ENCODE measurements at regions not wholly inside any gene's neighbourhood (a gene's known extent, or its start where the extent isn't known, plus 50 kb on each side); places are given as distances from the start of the nearest gene placed in this dataset.
A peak's percentile ranks its signal among the peaks of the same experiment; 100 is the strongest.

DNA sequence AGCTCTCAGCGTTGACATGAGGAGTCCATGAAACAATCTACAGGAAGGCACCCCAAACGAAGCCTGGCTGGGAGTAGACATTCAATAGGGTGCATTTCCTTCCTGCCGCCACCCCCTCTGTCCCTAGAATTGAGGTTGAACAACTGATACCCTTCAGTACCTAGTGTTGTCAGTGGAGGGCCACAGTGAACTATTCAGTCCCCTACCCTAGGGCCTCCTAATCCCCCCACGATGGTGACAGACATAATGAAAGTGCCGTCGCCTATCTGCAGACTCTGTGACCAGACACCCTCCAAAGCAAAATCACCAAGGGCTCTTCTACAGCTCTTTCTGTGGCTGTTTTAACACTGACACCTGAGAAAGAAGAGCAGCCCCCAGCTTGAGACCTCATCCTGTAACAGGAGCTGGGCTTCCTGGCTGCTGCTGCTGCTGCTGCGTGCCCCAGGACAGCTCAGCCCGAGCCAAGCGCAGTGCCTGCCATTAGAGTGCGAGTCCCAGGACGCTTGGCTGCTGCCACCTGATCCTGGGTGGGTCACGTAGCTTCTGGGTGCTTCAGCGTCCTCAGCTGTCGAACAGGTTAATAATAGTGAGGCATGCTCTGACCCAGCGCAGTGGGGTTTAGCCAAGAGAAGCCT, 183.0 kb downstream of the ZBTB18 start:
- peak; percentile 84 for DNase-seq
- no peak overlapping the region for H3K4me3 ChIP-seq (ENCODE audit: insufficient read depth, low read depth, low read length)
- peaks cover 4% of the 10 kb centered on the region for H3K27me3 ChIP-seq (ENCODE audit: control insufficient read depth, insufficient read depth, low read length)
- no peaks in the 10 kb centered on the region for H3K36me3 ChIP-seq (replicated peaks; ENCODE audit: control insufficient read depth, insufficient read depth, low read length)

DNA sequence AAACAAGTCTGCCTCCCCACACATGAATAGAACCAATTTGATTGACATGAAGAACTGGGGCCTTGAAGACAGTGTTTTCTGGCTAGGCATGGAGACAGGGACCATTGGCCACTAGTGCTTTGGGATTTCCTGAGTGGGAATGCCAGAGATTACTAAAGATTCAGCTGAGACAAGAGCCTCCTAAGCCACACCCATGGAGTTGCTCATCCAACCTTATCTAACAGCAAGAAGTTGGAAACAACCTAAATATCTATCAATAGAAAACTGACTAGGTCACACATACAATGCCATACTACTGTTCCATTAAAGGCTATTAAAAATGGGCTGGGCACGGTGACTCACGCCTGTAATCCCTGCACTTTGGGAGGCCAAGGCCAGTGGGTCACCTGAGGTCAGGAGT, 184.1 kb downstream of the ZBTB18 start:
- Histone ChIP-seq H3K36me3 (replicated peaks; ENCODE audit: control insufficient read depth, insufficient read depth, low read length) (no peaks in the 10 kb centered on the region), H3K27me3 (ENCODE audit: control insufficient read depth, insufficient read depth, low read length) (peaks cover 4% of the 10 kb centered on the region), H3K4me3 (ENCODE audit: insufficient read depth, low read depth, low read length) (no peak overlapping the region)
- no peak for DNase-seq

GRCh38 chr1:244236101-244236500, 185.0 kb downstream of the ZBTB18 start:
- H3K4me3 ChIP-seq (ENCODE audit: insufficient read depth, low read depth, low read length): no peak overlapping the region
- DNase-seq: no peak
- H3K36me3 ChIP-seq (replicated peaks; ENCODE audit: control insufficient read depth, insufficient read depth, low read length): no peaks in the 10 kb centered on the region
- peaks cover 4% of the 10 kb centered on the region for H3K27me3 ChIP-seq (ENCODE audit: control insufficient read depth, insufficient read depth, low read length)

DNA sequence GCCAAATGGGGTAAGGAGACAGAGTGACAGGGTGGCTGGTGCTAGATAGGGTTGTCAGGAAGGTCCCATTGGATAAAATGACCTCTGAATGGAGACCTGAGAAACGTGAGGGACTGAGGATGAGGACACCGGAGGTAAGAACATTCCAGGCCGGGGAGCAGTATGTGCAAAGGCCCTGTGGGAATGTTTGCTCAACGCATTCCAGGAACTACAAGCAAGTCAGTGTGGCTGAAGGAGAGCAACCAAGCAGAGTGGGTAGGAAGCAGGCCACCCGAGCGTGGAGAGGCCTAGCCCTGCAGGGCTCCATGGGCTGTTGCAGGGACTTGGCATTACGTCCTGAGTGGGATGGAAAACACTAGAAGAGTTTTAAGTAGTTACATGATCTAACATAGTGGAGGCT, 185.6 kb downstream of the ZBTB18 start:
- no peaks in the 10 kb centered on the region for H3K36me3 ChIP-seq (replicated peaks; ENCODE audit: control insufficient read depth, insufficient read depth, low read length)
- no peak for DNase-seq
- peaks cover 4% of the 10 kb centered on the region; the same call in 1 of the 2 replicates for H3K27me3 ChIP-seq (ENCODE audit: control insufficient read depth, insufficient read depth, low read length)
- H3K4me3 ChIP-seq (ENCODE audit: insufficient read depth, low read depth, low read length): no peak overlapping the region

DNA sequence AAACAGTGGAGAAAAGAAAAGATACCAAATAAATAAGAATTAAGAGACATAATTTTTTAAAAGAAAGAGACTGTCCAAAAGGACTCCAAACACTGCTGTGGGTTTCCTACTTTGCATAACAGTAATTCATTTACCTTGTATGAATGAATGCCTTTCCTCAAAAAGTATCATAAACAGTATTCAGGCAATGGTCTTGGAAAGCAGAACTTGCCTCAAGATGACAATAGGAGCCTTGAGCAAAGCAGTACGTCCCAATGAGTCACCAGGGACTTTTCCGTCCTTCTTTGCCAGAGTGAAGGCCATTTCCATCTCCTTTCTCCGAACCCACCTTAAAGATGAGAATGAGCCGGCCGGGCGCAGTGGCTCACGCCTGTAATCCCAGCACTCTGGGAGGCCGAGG, 186.4 kb downstream of the ZBTB18 start:
- no peak for DNase-seq
- Histone ChIP-seq H3K27me3 (ENCODE audit: control insufficient read depth, insufficient read depth, low read length) (no peaks in the 10 kb centered on the region), H3K36me3 (replicated peaks; ENCODE audit: control insufficient read depth, insufficient read depth, low read length) (no peaks in the 10 kb centered on the region), H3K4me3 (ENCODE audit: insufficient read depth, low read depth, low read length) (no peak overlapping the region)

GRCh38 chr1:244239261-244239770, 188.2 kb downstream of the ZBTB18 start:
- no peaks in the 10 kb centered on the region for H3K27me3 ChIP-seq (ENCODE audit: control insufficient read depth, insufficient read depth, low read length)
- H3K36me3 ChIP-seq (replicated peaks; ENCODE audit: control insufficient read depth, insufficient read depth, low read length): no peaks in the 10 kb centered on the region
- H3K4me3 ChIP-seq (ENCODE audit: insufficient read depth, low read depth, low read length): no peak overlapping the region
- no peak for DNase-seq

DNA sequence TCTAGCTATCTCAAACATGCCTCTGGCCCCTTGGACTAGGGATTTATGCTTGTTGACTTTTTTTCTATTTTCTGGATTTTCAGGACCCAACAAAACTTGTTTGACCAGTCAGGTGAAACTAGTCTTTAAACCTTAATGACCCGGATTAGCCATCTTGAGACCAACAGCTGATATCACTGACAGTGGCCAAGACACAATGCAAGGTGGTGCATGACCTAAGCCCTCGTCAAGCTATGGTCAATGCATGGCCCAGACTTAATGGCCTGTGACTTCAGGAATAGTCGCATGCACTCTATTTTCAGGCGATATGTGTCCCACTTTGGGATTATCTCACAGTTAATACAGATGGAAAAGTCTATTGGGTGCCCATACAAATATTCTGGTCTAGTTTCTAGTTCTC, 190.4 kb downstream of the ZBTB18 start:
- DNase-seq: no peak

GRCh38 chr1:244242446-244242845, 191.4 kb downstream of the ZBTB18 start:
- DNase-seq: no peak
- no peaks in the 10 kb centered on the region for H3K27me3 ChIP-seq (ENCODE audit: control insufficient read depth, insufficient read depth, low read length)
- no peaks in the 10 kb centered on the region for H3K36me3 ChIP-seq (replicated peaks; ENCODE audit: control insufficient read depth, insufficient read depth, low read length)
- H3K4me3 ChIP-seq (ENCODE audit: insufficient read depth, low read depth, low read length): no peak overlapping the region

More for the DNA sequence above, 190.4 kb downstream of the ZBTB18 start:
- Histone ChIP-seq H3K4me3 (ENCODE audit: insufficient read depth, low read depth, low read length) (no peak overlapping the region), H3K36me3 (replicated peaks; ENCODE audit: control insufficient read depth, insufficient read depth, low read length) (no peaks in the 10 kb centered on the region), H3K27me3 (ENCODE audit: control insufficient read depth, insufficient read depth, low read length) (no peaks in the 10 kb centered on the region)

- Histone ChIP-seq H3K4me3 (ENCODE audit: insufficient read depth, low read depth, low read length) (no peak overlapping the region), H3K36me3 (replicated peaks; ENCODE audit: control insufficient read depth, insufficient read depth, low read length) (no peaks in the 10 kb centered on the region), H3K27me3 (ENCODE audit: control insufficient read depth, insufficient read depth, low read length) (no peaks in the 10 kb centered on the region)
- DNase-seq: no peak
Observed at GRCh38 chr1:244246334-244246733, 195.3 kb downstream of the ZBTB18 start.

- no peaks in the 10 kb centered on the region for H3K27me3 ChIP-seq (ENCODE audit: control insufficient read depth, insufficient read depth, low read length)
- DNase-seq: no peak
- H3K36me3 ChIP-seq (replicated peaks; ENCODE audit: control insufficient read depth, insufficient read depth, low read length): no peaks in the 10 kb centered on the region
- no peak overlapping the region for H3K4me3 ChIP-seq (ENCODE audit: insufficient read depth, low read depth, low read length)
Observed at GRCh38 chr1:244248426-244248825, 197.3 kb downstream of the ZBTB18 start.

DNA sequence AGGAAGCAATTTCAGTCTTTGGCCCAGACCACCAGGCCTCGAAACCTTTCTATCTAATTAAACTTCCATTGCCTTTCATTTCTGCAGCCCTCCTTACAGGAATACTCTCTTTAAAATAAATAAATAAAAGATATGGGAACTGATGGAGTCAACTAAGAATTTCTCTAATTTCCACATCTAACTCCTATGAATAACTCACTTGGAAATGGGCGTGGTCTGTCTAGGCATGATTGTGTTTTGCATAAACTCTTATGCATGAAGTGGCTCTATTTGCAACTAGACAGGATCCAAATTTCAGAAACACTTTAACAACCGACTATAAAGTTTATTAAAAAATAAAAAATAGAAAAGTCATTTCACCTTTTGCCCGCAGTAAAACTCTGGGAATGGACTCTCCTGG, 199.5 kb downstream of the ADSS2 start:
- Histone ChIP-seq H3K36me3 (replicated peaks; ENCODE audit: control insufficient read depth, insufficient read depth, low read length) (no peaks in the 10 kb centered on the region), H3K4me3 (ENCODE audit: insufficient read depth, low read depth, low read length) (no peak overlapping the region), H3K27me3 (ENCODE audit: control insufficient read depth, insufficient read depth, low read length) (no peaks in the 10 kb centered on the region)
- no peak for DNase-seq

GRCh38 chr1:244254467-244254866, 197.2 kb downstream of the ADSS2 start:
- Histone ChIP-seq H3K4me3 (ENCODE audit: insufficient read depth, low read depth, low read length) (no peak overlapping the region), H3K36me3 (replicated peaks; ENCODE audit: control insufficient read depth, insufficient read depth, low read length) (no peaks in the 10 kb centered on the region)

GRCh38 chr1:244255426-244255965, 196.2 kb downstream of the ADSS2 start:
- Histone ChIP-seq H3K27me3 (ENCODE audit: control insufficient read depth, insufficient read depth, low read length) (no peaks in the 10 kb centered on the region), H3K36me3 (replicated peaks; ENCODE audit: control insufficient read depth, insufficient read depth, low read length) (no peaks in the 10 kb centered on the region), H3K4me3 (ENCODE audit: insufficient read depth, low read depth, low read length) (no peak overlapping the region)
- DNase-seq: no peak

More at GRCh38 chr1:244254467-244254866, 197.2 kb downstream of the ADSS2 start:
- no peaks in the 10 kb centered on the region for H3K27me3 ChIP-seq (ENCODE audit: control insufficient read depth, insufficient read depth, low read length)
- no peak for DNase-seq

DNA sequence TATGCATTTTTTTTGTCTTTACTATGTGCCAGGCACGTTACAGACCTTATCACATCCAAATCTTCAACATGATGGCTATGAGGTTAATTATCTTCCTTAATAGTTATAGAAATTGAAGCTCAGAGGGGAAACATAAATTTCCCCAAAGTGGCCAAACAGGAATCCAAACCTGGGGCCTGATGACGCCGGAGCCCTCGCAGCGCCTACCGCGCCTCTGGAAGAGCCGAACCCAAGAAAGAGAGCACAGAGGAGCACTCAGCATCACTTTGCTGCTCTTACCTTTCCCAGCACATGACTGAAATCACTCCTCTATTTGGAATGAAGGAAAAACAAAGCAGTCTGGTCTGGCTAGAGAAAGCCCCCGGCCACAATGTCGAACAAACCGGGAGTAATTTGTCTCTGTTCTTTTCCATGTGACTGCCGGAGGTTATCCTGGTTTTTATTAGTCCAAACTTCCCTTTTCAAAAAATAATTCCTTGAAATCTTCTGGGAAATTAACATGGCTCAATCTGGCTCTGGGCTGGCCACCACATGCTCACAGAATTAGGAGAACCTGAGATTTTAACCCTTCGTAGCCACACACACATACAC, 195.5 kb downstream of the ADSS2 start:
- DNase-seq: no peak
- H3K27me3 ChIP-seq (ENCODE audit: control insufficient read depth, insufficient read depth, low read length): no peaks in the 10 kb centered on the region

GRCh38 chr1:244264163-244264562, 187.5 kb downstream of the ADSS2 start:
- Histone ChIP-seq H3K27me3 (ENCODE audit: control insufficient read depth, insufficient read depth, low read length) (no peaks in the 10 kb centered on the region), H3K4me3 (ENCODE audit: insufficient read depth, low read depth, low read length) (no peak overlapping the region), H3K36me3 (replicated peaks; ENCODE audit: control insufficient read depth, insufficient read depth, low read length) (no peaks in the 10 kb centered on the region)
- DNase-seq: no peak

More for the DNA sequence above, 195.5 kb downstream of the ADSS2 start:
- Histone ChIP-seq H3K4me3 (ENCODE audit: insufficient read depth, low read depth, low read length) (no peak overlapping the region), H3K36me3 (replicated peaks; ENCODE audit: control insufficient read depth, insufficient read depth, low read length) (no peaks in the 10 kb centered on the region)
